Erythroblast (primary cell): ENCODE measurements at regions not wholly inside any gene's neighbourhood (a gene's known extent, or its start where the extent isn't known, plus 50 kb on each side); places are given as distances from the start of the nearest gene placed in this dataset.

Experiments used
- GATA1 ChIP-seq: IDR thresholded peaks from 2 replicates; pipeline ENCODE4 v1.6.1; 2011; ENCODE audit warnings: low read depth, mild to moderate bottlenecking, control low read depth, low read length, moderate library complexity
- POLR2A ChIP-seq: IDR thresholded peaks from 2 replicates; pipeline ENCODE4 v1.6.1; 2011; ENCODE audit warnings: mild to moderate bottlenecking, low read length

DNA sequence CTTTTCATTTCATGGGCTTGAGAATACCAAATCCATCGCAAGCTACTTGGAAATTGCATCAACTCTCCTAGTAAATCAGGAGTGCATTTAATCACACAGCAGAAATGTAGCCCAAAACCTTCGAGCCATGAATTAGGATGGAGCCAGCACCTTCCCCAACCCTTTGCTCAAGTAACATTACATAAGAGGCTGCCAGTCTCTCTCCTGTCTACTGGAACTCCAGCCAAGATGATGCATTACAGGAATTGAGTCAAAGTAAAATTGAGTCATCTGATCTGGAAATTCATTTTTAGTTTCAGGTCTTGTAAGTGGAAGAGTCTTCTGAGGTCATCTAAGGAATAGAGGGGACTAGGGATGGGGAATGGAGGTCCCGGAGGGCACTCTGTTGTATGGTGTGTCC lies 69.7 kb upstream of the FHIP2A start:
- no peak for TF ChIP-seq POLR2A
- TF ChIP-seq GATA1, result no peak
